HG02678 (cell line): ENCODE measurements at regions not wholly inside any gene's neighbourhood (a gene's known extent, or its start where the extent isn't known, plus 50 kb on each side); places are given as distances from the start of the nearest gene placed in this dataset.

Experiments used
- ATAC-seq: cut with Tn5 transposase; IDR thresholded peaks from one replicate; pipeline ENCODE4 v1.9.1; 2021; ENCODE audit warnings: mild to moderate bottlenecking, moderate library complexity; ENCODE audit not compliant: unreplicated experiment

DNA sequence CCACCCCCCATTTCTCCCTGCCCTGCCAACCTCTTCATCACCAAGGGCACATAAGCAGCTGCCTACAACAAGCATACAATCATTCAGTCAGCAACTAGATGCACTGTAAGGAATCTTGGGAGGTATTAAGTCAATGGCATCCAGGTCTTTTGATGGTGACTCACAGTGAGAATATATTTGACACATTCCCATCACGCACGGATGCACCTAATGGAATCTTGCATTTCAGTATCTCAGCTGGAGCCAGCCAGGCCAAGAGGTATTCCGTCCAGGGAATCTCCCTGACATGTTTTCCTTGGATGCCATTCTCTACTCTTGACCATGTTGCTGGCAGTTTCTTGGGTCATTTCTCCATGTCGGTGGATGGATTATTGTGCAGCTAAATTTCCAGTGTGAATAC is 73.9 kb upstream of the CAPRIN2 start:
- ATAC-seq, result no peak

GRCh38 chr12:30827101-30828066 is 72.6 kb upstream of the CAPRIN2 start:
- ATAC-seq, result no peak

DNA sequence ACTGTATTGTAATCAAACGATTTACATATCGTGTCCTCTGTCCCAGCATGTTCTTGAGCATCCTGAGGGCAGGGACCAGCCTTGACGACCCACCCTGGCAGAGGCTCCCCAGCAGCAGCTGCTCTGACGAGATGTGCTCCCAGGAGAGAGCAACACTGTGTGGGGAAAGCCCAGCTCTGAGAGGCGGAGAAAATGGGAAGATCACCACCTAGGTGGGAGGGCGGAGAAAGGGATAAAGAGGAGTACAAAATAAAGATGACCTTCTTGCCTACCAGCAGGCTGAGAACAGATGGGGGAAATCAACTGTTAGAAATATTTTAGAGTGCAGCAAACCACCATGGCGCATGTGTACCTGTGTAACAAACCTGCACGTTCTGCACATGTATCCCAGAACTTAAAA is 71.5 kb upstream of the CAPRIN2 start:
- ATAC-seq, result no peak

DNA sequence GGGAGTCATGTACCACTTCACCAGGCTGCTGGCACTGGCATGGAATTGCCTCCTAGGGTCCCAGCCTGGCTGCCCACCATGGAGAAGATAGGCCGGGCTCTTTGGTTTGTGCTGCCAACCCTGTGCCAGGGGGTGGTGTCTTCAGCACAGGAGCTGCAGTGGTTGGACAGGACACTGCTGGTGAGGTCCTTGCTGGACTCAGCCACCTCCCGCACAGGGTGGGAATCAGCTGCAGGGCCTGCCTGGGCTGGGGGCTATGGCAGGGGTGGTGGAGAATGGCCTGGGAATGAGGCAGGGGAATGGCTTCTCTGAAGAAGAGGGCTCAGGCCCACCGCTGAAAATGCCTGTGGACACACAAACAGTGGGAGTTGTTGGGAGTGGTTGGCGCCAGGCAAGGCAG is 70.6 kb upstream of the CAPRIN2 start:
- no peak for ATAC-seq

- no peak for ATAC-seq
These were observed 69.6 kb upstream of the CAPRIN2 start for GRCh38 chr12:30824311-30824710.

GRCh38 chr12:30823764-30824163 is 69.0 kb upstream of the CAPRIN2 start:
- ATAC-seq, result no peak

DNA sequence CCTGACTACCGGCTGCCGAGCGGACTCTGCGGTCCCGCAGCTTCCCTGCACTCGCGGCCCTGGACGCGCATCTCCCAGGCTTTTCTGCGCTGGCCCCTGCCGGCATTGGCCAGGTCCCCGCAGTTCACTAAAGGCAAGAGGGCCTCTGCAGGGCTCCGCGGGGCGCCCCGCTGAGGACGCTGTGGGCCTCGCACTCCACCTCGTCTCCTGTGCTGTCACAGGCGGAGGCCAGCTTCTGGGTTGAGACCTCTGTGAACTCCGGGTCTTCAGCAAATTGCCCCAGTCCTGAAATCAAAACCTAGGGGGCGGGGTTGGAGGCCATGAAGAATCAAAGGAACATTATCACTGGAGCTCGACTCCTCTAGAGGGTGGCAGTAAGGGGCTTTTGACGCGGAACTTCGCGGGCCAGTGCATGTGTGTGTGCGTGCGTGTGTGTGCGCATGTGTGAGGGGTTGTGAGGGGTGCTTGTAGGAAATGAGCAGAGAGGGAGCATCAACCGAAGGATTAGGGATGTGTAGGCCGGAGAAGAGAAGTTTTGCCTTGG is 68.5 kb upstream of the CAPRIN2 start:
- ATAC-seq, result peak; percentile 36

GRCh38 chr12:30822385-30823155 is 67.8 kb upstream of the CAPRIN2 start:
- peak; percentile 53 for ATAC-seq

DNA sequence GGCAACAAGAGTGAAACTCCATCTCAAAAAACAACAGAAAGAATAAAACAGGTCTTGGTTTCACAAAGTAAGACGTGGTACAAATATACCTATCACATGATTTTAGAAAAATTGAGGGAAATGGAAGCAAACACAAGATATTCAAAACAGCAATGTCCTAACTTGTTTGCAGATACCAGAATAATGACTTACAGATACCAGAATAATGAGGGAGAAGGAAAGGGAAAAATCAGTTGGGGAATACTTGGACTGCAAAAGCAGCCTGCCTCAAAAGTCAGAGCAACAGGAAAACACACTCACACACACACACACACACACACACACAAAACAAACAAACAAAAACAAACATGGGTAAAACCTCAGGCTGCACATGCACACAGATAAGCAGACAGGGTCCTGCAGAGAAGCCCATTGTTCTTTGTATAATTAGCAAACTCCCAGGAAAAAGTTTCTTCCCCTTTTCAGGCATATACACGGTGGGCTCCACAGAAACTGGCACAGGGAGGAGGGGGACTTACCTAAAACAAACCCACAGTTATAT is 65.7 kb upstream of the CAPRIN2 start:
- ATAC-seq, result no peak

GRCh38 chr12:30818562-30818961 is 63.8 kb upstream of the CAPRIN2 start:
- no peak for ATAC-seq

GRCh38 chr12:30816742-30817465 is 62.2 kb upstream of the CAPRIN2 start:
- no peak for ATAC-seq

DNA sequence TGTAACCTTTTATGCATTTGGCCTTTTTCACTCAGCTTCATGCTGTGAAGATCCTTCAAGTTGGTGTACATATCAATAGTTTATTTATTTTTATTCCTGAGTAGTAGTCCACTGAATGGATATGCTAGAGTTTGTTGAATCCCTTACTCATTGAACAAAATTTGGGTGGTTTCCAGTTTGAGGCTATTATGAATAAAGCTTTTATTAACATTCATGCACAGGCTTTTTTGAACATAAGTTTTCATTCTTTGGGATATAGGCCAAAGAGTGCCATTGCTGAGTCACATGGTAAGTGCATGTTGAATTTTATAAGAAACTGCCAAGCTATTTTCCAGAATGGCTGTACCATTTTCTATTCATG is 59.5 kb upstream of the CAPRIN2 start:
- no peak for ATAC-seq

- ATAC-seq, result no peak
These were observed 59.0 kb upstream of the CAPRIN2 start for GRCh38 chr12:30813525-30814294.

DNA sequence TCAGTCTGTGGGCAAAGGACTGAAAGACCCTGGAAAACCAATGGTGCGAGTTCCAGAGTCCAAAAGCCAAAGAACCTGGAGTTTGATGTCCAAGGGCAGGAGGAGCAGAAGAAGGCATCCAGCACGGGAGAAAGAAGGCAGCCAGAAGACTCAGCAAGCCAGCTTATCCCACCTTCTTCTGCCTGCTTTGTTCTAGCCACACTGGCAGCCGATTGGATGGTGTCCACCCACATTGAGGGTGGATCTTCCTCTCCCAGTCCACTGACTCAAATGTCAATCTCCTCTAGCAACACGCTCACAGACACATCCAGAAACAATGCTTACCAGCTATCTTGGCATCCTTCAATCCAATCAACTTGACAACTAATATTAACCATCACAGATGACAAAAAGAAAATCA is 57.2 kb upstream of the CAPRIN2 start:
- no peak for ATAC-seq

DNA sequence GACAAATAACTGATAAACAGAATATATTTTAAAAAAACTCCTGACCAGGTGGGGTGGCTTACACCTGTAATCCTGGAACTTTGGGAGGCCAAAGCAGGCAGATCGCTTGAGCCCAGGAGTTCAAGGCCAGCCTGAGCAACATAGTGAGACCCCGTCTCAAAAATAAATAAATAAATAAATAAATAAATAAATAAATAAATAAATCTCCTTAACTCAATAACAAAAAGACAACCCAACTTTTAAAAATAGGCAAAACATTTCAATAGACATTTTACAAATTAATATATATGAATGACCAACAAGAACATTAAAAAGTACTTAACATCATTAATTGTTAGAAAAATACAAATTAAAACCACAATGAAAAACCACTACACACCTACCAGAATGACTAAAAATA is 56.2 kb upstream of the CAPRIN2 start:
- ATAC-seq, result no peak

GRCh38 chr12:30807695-30808034 is 52.9 kb upstream of the CAPRIN2 start:
- no peak for ATAC-seq

DNA sequence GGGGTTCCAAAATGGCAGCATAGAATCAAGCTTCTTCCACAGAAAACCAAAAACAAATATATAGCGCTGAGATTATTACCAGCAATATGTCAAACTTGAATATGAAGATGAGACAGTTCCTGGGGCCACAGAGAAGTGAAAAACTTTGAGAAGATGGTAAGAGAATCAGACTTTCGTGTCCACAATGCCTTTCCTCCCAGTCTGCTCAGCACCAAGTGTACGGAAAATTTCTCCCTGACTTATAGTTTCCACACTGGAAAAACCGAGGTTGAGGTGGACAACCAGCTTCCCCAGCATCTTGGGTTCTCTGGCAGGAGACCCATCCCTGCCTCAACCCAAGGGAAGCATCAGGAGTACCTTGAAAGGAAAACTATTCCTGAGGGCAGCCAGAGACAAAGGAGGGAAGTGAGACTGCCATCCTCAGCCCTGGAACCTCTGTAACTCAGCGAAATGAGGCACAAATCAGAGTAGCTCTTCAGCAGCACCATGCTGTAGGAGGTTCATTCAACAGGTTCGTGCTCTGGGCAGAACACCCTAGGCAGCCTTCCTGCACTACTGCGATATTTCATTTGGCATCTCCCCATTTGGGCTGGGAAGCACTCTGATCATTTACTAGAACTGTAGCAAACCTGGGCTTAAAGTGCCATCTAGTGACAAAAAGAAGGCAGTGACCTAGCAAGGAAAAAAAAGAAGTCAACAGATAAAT is 52.4 kb upstream of the CAPRIN2 start:
- peak; percentile 74 for ATAC-seq

- ATAC-seq, result no peak
These were observed 51.2 kb upstream of the CAPRIN2 start for GRCh38 chr12:30805959-30806358.
